ENCODE measurements at regions not wholly inside any gene's neighbourhood (a gene's known extent, or its start where the extent isn't known, plus 50 kb on each side); places are given as distances from the start of the nearest gene placed in this dataset.

DNA sequence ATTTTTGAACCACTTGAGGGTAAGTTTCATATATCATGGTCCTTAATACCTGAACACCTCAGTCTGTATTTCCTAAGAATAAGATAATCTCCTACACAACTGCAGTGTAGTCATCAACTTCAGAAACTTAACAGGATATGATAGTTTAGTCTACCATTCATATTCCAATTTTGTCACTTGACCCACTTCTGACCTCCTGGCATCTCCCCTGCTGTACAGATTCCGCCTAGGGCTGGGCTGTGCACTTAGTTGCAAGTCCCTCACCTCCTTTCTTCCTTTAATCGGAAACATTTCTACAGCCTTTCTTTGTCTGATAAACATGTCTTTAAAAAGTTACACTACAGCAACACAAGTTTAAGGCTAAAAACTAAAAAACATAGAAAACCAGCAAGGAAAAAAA, 218.4 kb upstream of the SLCO3A1 start:
- H2AFZ ChIP-seq (ENCODE audit: low read depth, low read length): no peak overlapping the region
- no peaks in the 10 kb centered on the region for H3K27me3 ChIP-seq (ENCODE audit: insufficient read depth, low read depth, low read length)
- H3K27ac ChIP-seq (ENCODE audit: low read length): no peak overlapping the region
- no peak overlapping the region for H3K9ac ChIP-seq (ENCODE audit: low read length)
- no peaks in the 10 kb centered on the region for H3K36me3 ChIP-seq (ENCODE audit: insufficient read depth, low read length)
- no peaks in the 10 kb centered on the region for H3K79me2 ChIP-seq (replicated peaks; ENCODE audit: insufficient read depth, low read length)
- TF ChIP-seq, protein P1, sequence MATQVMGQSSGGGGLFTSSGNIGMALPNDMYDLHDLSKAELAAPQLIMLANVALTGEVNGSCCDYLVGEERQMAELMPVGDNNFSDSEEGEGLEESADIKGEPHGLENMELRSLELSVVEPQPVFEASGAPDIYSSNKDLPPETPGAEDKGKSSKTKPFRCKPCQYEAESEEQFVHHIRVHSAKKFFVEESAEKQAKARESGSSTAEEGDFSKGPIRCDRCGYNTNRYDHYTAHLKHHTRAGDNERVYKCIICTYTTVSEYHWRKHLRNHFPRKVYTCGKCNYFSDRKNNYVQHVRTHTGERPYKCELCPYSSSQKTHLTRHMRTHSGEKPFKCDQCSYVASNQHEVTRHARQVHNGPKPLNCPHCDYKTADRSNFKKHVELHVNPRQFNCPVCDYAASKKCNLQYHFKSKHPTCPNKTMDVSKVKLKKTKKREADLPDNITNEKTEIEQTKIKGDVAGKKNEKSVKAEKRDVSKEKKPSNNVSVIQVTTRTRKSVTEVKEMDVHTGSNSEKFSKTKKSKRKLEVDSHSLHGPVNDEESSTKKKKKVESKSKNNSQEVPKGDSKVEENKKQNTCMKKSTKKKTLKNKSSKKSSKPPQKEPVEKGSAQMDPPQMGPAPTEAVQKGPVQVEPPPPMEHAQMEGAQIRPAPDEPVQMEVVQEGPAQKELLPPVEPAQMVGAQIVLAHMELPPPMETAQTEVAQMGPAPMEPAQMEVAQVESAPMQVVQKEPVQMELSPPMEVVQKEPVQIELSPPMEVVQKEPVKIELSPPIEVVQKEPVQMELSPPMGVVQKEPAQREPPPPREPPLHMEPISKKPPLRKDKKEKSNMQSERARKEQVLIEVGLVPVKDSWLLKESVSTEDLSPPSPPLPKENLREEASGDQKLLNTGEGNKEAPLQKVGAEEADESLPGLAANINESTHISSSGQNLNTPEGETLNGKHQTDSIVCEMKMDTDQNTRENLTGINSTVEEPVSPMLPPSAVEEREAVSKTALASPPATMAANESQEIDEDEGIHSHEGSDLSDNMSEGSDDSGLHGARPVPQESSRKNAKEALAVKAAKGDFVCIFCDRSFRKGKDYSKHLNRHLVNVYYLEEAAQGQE (IDR thresholded peaks at IDR 0.05; ENCODE audit: borderline replicate concordance): no peak
- TF ChIP-seq RAD21 (conservative IDR thresholded peaks at IDR 0.05) (no peak), SMC3 (conservative IDR thresholded peaks at IDR 0.05; ENCODE audit: poor library complexity) (no peak), EZH2 (IDR thresholded peaks at IDR 0.05; ENCODE audit: borderline replicate concordance, insufficient read depth, low read length, poor library complexity, severe bottlenecking) (no peak), POLR2AphosphoS5 (IDR thresholded peaks at IDR 0.05) (no peak), TAF1 (IDR thresholded peaks at IDR 0.05; ENCODE audit: low read depth) (no peak), CTCF (IDR thresholded peaks at IDR 0.05; ENCODE audit: poor library complexity, severe bottlenecking) (no peak), EP300 (conservative IDR thresholded peaks at IDR 0.05; ENCODE audit: poor library complexity, severe bottlenecking) (no peak), MXI1 (conservative IDR thresholded peaks at IDR 0.05; ENCODE audit: poor library complexity, severe bottlenecking) (no peak)
- H4K20me1 ChIP-seq (ENCODE audit: insufficient read depth): no peaks in the 10 kb centered on the region
- H3K4me3 ChIP-seq (ENCODE audit: low read length): no peak overlapping the region
- no peaks in the 10 kb centered on the region for H3K9me2 ChIP-seq (ENCODE audit: insufficient read depth, low read length)
- no peak overlapping the region for H3K4me2 ChIP-seq (ENCODE audit: low read length)
- peaks cover 4% of the 10 kb centered on the region for H3K9me3 ChIP-seq (ENCODE audit: low read length)
- H3F3A ChIP-seq (ENCODE audit: insufficient read depth, low read length, poor library complexity, severe bottlenecking): no peaks in the 10 kb centered on the region

GRCh38 chr15:91635641-91636040, 217.9 kb upstream of the SLCO3A1 start:
- no peak for TF ChIP-seq CTCF (IDR thresholded peaks at IDR 0.05; ENCODE audit: poor library complexity, severe bottlenecking)
- TF ChIP-seq, protein P1 (IDR thresholded peaks at IDR 0.05; ENCODE audit: borderline replicate concordance): no peak
- Histone ChIP-seq H3F3A (ENCODE audit: insufficient read depth, low read length, poor library complexity, severe bottlenecking) (no peaks in the 10 kb centered on the region), H4K20me1 (ENCODE audit: insufficient read depth) (no peaks in the 10 kb centered on the region), H3K36me3 (ENCODE audit: insufficient read depth, low read length) (no peaks in the 10 kb centered on the region), H3K4me2 (ENCODE audit: low read length) (no peak overlapping the region), H3K9me3 (ENCODE audit: low read length) (peaks cover 10% of the 10 kb centered on the region), H3K27ac (ENCODE audit: low read length) (no peak overlapping the region), H3K4me3 (ENCODE audit: low read length) (no peak overlapping the region), H3K27me3 (ENCODE audit: insufficient read depth, low read depth, low read length) (no peaks in the 10 kb centered on the region), H3K9me2 (ENCODE audit: insufficient read depth, low read length) (no peaks in the 10 kb centered on the region), H2AFZ (ENCODE audit: low read depth, low read length) (no peak overlapping the region), H3K79me2 (replicated peaks; ENCODE audit: insufficient read depth, low read length) (no peaks in the 10 kb centered on the region), H3K9ac (ENCODE audit: low read length) (no peak overlapping the region)
